Transverse colon (tissue), 4 donors: ENCODE measurements at regions not wholly inside any gene's neighbourhood (a gene's known extent, or its start where the extent isn't known, plus 50 kb on each side); places are given as distances from the start of the nearest gene placed in this dataset.

Experiments
- DNase-seq: peaks from one replicate; pipeline ENCODE4 v3.0.0-alpha.2; 2019
- H3K27ac ChIP-seq, 4 donors: fragments of 200-600 bp; sonication (generic); 2 replicates each; pipeline ENCODE4 v1.5.1; 2016 to 2018; ENCODE audit warnings: inconsistent platforms in 4 of 4
- H3K27me3 ChIP-seq: fragments of 200-600 bp; sonication (generic); 2 replicates; pipeline ENCODE4 v1.5.1; 2017; ENCODE audit warnings: inconsistent platforms
- H3K36me3 ChIP-seq, 4 donors: fragments of 200-600 bp; sonication (generic); 2 replicates each; pipeline ENCODE4 v1.5.1; 2017 to 2019; ENCODE audit warnings: inconsistent platforms in 4 of 4
- H3K4me1 ChIP-seq, 4 donors: fragments of 200-600 bp; sonication (generic); 2 replicates each; pipeline ENCODE4 v1.5.1; 2017 to 2020; ENCODE audit warnings: inconsistent platforms in 4 of 4
- H3K4me3 ChIP-seq, 4 donors: fragments of 200-600 bp; sonication (generic); 1 replicate in 1 of 4; 2 replicates in 3 of 4; pipeline versions ENCODE4 v1.5.1 to v1.6.1; 2017 to 2019; ENCODE audit warnings: inconsistent platforms in 4 of 4
- H3K9me3 ChIP-seq, 2 donors: fragments of 200-600 bp; sonication (generic); 2 replicates each; pipeline ENCODE4 v1.5.1; 2017 to 2019; ENCODE audit warnings: inconsistent platforms in 2 of 2
- EP300 ChIP-seq: sonication (generic); formaldehyde crosslinking; IDR thresholded peaks from one replicate; pipeline ENCODE4 v1.6.1; 2017; ENCODE audit warnings: antibody characterized with exemption, low read depth
- POLR2A ChIP-seq: fragments of 450-650 bp; IDR thresholded peaks from one replicate; pipeline ENCODE4 v1.6.1; 2016; ENCODE audit warnings: antibody characterized with exemption, mild to moderate bottlenecking, moderate library complexity
- POLR2AphosphoS5 ChIP-seq, 3 donors: sonication (generic); formaldehyde crosslinking; IDR thresholded peaks; one replicate each; pipeline ENCODE4 v1.6.1; 2016; ENCODE audit warnings: antibody characterized with exemption in 3 of 3
- WGBS, 2 donors: methylation state at CpG; one replicate each; pipeline ENCODE4 v1.1.5; 2018; ENCODE audit warnings: low coverage in 1 of 2; 5-methylcytosine and 5-hydroxymethylcytosine counted together
- in situ Hi-C, 4 donors: fragments of 200-750 bp; cut with MboI; loops; one replicate each; pipeline versions ENCODE4 v1.15.0 to v1.15.1; 2017; ENCODE audit warnings: low sequenced_read_pairs in 3 of 4, low pct_ligation_motif_present in 1 of 4, low pct_unique_long_range_greater_than_20kb in 1 of 4
- intact Hi-C: fragments of 100-400 bp; cut with DNase I; formaldehyde crosslinking; loops from one replicate; pipeline ENCODE4 v1.15.1; 2023; ENCODE audit warnings: low total_unique reads
- TF ChIP-seq, protein P1 (sequence below), 5 experiments: fragments of 200-600 bp in 3 of 5; fragments of 450-650 bp in 2 of 5; sonication (generic) in 3 of 5; IDR thresholded peaks; 1 replicate in 2 of 5; 2 replicates in 3 of 5; pipeline ENCODE4 v1.5.1; 2016 to 2017; ENCODE audit warnings: antibody characterized with exemption in 5 of 5, inconsistent platforms in 3 of 5, mild to moderate bottlenecking in 2 of 5, moderate library complexity in 1 of 5

DNA sequence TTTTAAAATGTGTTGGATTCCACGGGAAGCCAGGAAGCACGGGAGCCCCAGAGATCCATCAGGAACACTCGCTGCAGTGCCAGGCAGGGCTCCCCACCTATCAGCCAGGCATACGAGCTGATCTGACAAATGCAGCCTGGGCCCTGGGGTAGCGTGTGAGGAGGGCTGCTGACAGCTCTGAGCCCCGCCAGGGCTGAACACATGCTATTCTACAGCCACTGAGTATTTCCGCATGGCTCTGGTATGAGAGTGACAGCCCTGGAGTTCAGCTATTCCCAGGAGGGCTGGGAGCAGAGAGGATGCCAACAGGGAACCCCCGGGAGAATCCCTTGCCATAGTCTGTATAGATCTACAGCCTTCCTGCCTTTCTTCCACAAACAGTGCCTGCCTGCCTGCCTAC lies 237.3 kb upstream of the ZMIZ1 start:
- WGBS, 2 donors = 76% methylated on average over 8 of the region's 8 CpGs; no CpG with 5 or more reads in 1 of the 2 donors
- H3K4me1 ChIP-seq = no peaks in the 10 kb centered on the region
- H3K27me3 ChIP-seq = no peaks in the 10 kb centered on the region
- no peak overlapping the region for H3K27ac ChIP-seq
- DNase-seq = no peak
- in situ Hi-C loops = no loop called here
- H3K9me3 ChIP-seq = no peaks in the 10 kb centered on the region
- no peaks in the 10 kb centered on the region for H3K36me3 ChIP-seq
- TF ChIP-seq POLR2AphosphoS5 (IDR thresholded peaks at IDR 0.05) = no peak
- no peak for TF ChIP-seq POLR2A
- TF ChIP-seq, protein P1, sequence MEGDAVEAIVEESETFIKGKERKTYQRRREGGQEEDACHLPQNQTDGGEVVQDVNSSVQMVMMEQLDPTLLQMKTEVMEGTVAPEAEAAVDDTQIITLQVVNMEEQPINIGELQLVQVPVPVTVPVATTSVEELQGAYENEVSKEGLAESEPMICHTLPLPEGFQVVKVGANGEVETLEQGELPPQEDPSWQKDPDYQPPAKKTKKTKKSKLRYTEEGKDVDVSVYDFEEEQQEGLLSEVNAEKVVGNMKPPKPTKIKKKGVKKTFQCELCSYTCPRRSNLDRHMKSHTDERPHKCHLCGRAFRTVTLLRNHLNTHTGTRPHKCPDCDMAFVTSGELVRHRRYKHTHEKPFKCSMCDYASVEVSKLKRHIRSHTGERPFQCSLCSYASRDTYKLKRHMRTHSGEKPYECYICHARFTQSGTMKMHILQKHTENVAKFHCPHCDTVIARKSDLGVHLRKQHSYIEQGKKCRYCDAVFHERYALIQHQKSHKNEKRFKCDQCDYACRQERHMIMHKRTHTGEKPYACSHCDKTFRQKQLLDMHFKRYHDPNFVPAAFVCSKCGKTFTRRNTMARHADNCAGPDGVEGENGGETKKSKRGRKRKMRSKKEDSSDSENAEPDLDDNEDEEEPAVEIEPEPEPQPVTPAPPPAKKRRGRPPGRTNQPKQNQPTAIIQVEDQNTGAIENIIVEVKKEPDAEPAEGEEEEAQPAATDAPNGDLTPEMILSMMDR (IDR thresholded peaks at IDR 0.05) = no peak
- no peak for TF ChIP-seq EP300
- H3K4me3 ChIP-seq = no peak overlapping the region
- intact Hi-C loops = no loop called here

GRCh38 chr10:78832281-78832680 lies 236.5 kb upstream of the ZMIZ1 start:
- Histone ChIP-seq H3K27me3 (no peaks in the 10 kb centered on the region), H3K36me3 (no peaks in the 10 kb centered on the region), H3K4me3 (no peak overlapping the region), H3K9me3 (no peaks in the 10 kb centered on the region), H3K4me1 (no peaks in the 10 kb centered on the region), H3K27ac (no peak overlapping the region)
- in situ Hi-C loops (no loop called here), intact Hi-C loops (no loop called here)
- WGBS, 2 donors = 74% methylated on average over 2 of the region's 2 CpGs; no CpG with 5 or more reads in 1 of the 2 donors
- TF ChIP-seq, protein P1 (IDR thresholded peaks at IDR 0.05) = no peak
- TF ChIP-seq POLR2AphosphoS5 (IDR thresholded peaks at IDR 0.05) (no peak), POLR2A (no peak), EP300 (no peak)
- no peak for DNase-seq

DNA sequence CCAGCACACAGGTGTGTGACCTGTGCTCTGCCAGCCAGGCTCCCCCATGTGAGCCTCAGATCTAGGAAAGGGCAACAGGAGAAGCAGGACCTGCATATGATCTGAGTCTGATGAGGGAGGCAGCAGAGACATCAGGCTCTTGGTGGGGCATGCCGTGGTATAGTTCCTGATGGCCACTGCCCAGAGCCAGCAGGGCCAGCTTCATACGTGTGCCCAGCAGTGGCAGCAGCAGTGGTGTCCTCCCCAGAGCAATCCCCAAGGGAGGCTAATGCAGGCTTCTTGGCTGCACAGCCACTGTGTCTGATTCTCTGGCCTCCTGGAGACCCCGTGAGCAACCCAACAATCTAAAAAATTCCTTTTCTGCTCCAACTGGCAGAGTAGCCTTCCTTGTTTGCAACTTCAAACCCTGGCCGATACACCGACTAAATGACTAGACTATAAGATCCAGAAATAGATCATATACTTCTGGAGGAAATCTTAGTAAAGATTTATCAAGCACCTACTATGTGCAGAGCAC lies 230.6 kb upstream of the ZMIZ1 start:
- H3K4me1 ChIP-seq = no peaks in the 10 kb centered on the region
- DNase-seq = no peak
- in situ Hi-C loops = no loop called here
- H3K9me3 ChIP-seq = no peaks in the 10 kb centered on the region
- H3K27me3 ChIP-seq = no peaks in the 10 kb centered on the region
- H3K27ac ChIP-seq = no peak overlapping the region
- H3K4me3 ChIP-seq = no peak overlapping the region
- TF ChIP-seq, protein P1 (IDR thresholded peaks at IDR 0.05) = no peak
- TF ChIP-seq POLR2A (no peak), EP300 (no peak), POLR2AphosphoS5 (IDR thresholded peaks at IDR 0.05) (no peak)
- no peaks in the 10 kb centered on the region for H3K36me3 ChIP-seq
- 55 to 58% methylated on average over 5 of the region's 5 CpGs for WGBS, 2 donors
- intact Hi-C loops = no loop called here

DNA sequence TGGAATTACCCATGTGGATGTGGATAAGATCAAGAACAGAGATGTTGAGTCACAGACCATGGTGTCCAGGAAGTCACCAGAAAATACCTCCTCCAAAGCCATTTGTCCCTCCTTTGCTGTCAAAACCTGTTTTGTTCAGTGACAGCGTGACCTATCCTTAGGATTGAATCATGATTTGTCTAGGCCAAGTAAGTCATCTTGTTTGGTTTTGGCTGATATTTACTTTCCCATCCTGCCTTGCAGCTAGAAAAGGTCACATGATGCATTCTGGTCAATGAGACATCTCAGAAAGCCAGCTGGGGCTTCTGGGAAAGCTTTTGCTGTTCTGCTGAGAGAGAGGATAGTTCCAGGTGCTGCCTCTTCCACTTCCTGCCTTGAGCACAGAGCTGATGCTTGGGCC lies 225.3 kb upstream of the ZMIZ1 start:
- DNase-seq = no peak
- Histone ChIP-seq H3K4me3 (no peak overlapping the region), H3K36me3 (no peaks in the 10 kb centered on the region), H3K4me1 (no peaks in the 10 kb centered on the region), H3K27ac (no peak overlapping the region), H3K27me3 (no peaks in the 10 kb centered on the region), H3K9me3 (no peaks in the 10 kb centered on the region)
- TF ChIP-seq EP300 = no peak
- TF ChIP-seq POLR2A = no peak
- TF ChIP-seq, protein P1 (IDR thresholded peaks at IDR 0.05) = no peak
- no peak for TF ChIP-seq POLR2AphosphoS5 (IDR thresholded peaks at IDR 0.05)
- intact Hi-C loops (no loop called here), in situ Hi-C loops (no loop called here)
- WGBS, 2 donors = 93% methylated on average over 1 of the region's 1 CpG; no CpG with 5 or more reads in 1 of the 2 donors
